HG03045 (cell line): ENCODE measurements at regions not wholly inside any gene's neighbourhood (a gene's known extent, or its start where the extent isn't known, plus 50 kb on each side); places are given as distances from the start of the nearest gene placed in this dataset.

Source experiments
- ATAC-seq: cut with Tn5 transposase; IDR thresholded peaks from one replicate; pipeline ENCODE4 v1.9.1; 2021; ENCODE audit warnings: mild to moderate bottlenecking, moderate library complexity; ENCODE audit not compliant: unreplicated experiment

- ATAC-seq = no peak
Observed at GRCh38 chr4:135824759-135825296, 1623.2 kb upstream of the PABPC4L start.

GRCh38 chr4:135804785-135805184, 1603.2 kb upstream of the PABPC4L start:
- no peak for ATAC-seq

GRCh38 chr4:135777361-135777760, 1575.8 kb upstream of the PABPC4L start:
- no peak for ATAC-seq

GRCh38 chr4:135775909-135776308, 1574.3 kb upstream of the PABPC4L start:
- no peak for ATAC-seq

- no peak for ATAC-seq
Observed at GRCh38 chr4:135770505-135770904, 1568.9 kb upstream of the PABPC4L start.

GRCh38 chr4:135744928-135745327, 1543.3 kb upstream of the PABPC4L start:
- no peak for ATAC-seq

GRCh38 chr4:135741583-135741982, 1540.0 kb upstream of the PABPC4L start:
- ATAC-seq = no peak

GRCh38 chr4:135739354-135739753, 1537.8 kb upstream of the PABPC4L start:
- no peak for ATAC-seq

- no peak for ATAC-seq
Observed at GRCh38 chr4:135735512-135735911, 1533.9 kb upstream of the PABPC4L start.

- ATAC-seq = no peak
Observed at GRCh38 chr4:135732448-135732847, 1530.9 kb upstream of the PABPC4L start.

- ATAC-seq = no peak
Observed at GRCh38 chr4:135731682-135732081, 1530.1 kb upstream of the PABPC4L start.

GRCh38 chr4:135724421-135724820, 1522.8 kb upstream of the PABPC4L start:
- ATAC-seq = no peak

- no peak for ATAC-seq
Observed at GRCh38 chr4:135718019-135718418, 1516.4 kb upstream of the PABPC4L start.

GRCh38 chr4:135705343-135705742, 1503.8 kb upstream of the PABPC4L start:
- ATAC-seq = no peak

GRCh38 chr4:135694066-135694465, 1492.5 kb upstream of the PABPC4L start:
- no peak for ATAC-seq

- ATAC-seq = no peak
Observed at GRCh38 chr4:135684001-135684400, 1482.4 kb upstream of the PABPC4L start.

- no peak for ATAC-seq
Observed at GRCh38 chr4:135672202-135672601, 1470.6 kb upstream of the PABPC4L start.

GRCh38 chr4:135670548-135670947, 1469.0 kb upstream of the PABPC4L start:
- no peak for ATAC-seq
